Transverse colon (tissue), 4 donors: ENCODE measurements at regions not wholly inside any gene's neighbourhood (a gene's known extent, or its start where the extent isn't known, plus 50 kb on each side); places are given as distances from the start of the nearest gene placed in this dataset.

ENCODE experiments used
- DNase-seq: peaks from one replicate; pipeline ENCODE4 v3.0.0-alpha.2; 2019
- H3K27ac ChIP-seq, 4 donors: fragments of 200-600 bp; sonication (generic); 2 replicates each; pipeline ENCODE4 v1.5.1; 2016 to 2018; ENCODE audit warnings: inconsistent platforms in 4 of 4
- H3K27me3 ChIP-seq: fragments of 200-600 bp; sonication (generic); 2 replicates; pipeline ENCODE4 v1.5.1; 2017; ENCODE audit warnings: inconsistent platforms
- H3K36me3 ChIP-seq, 4 donors: fragments of 200-600 bp; sonication (generic); 2 replicates each; pipeline ENCODE4 v1.5.1; 2017 to 2019; ENCODE audit warnings: inconsistent platforms in 4 of 4
- H3K4me1 ChIP-seq, 4 donors: fragments of 200-600 bp; sonication (generic); 2 replicates each; pipeline ENCODE4 v1.5.1; 2017 to 2020; ENCODE audit warnings: inconsistent platforms in 4 of 4
- H3K4me3 ChIP-seq, 4 donors: fragments of 200-600 bp; sonication (generic); 1 replicate in 1 of 4; 2 replicates in 3 of 4; pipeline versions ENCODE4 v1.5.1 to v1.6.1; 2017 to 2019; ENCODE audit warnings: inconsistent platforms in 4 of 4
- H3K9me3 ChIP-seq, 2 donors: fragments of 200-600 bp; sonication (generic); 2 replicates each; pipeline ENCODE4 v1.5.1; 2017 to 2019; ENCODE audit warnings: inconsistent platforms in 2 of 2
- CTCF ChIP-seq, 5 experiments: fragments of 200-600 bp in 3 of 5; fragments of 450-650 bp in 2 of 5; sonication (generic) in 3 of 5; IDR thresholded peaks; 1 replicate in 2 of 5; 2 replicates in 3 of 5; pipeline ENCODE4 v1.5.1; 2016 to 2017; ENCODE audit warnings: antibody characterized with exemption in 5 of 5, inconsistent platforms in 3 of 5, mild to moderate bottlenecking in 2 of 5, moderate library complexity in 1 of 5
- EP300 ChIP-seq: sonication (generic); formaldehyde crosslinking; IDR thresholded peaks from one replicate; pipeline ENCODE4 v1.6.1; 2017; ENCODE audit warnings: antibody characterized with exemption, low read depth
- POLR2A ChIP-seq: fragments of 450-650 bp; IDR thresholded peaks from one replicate; pipeline ENCODE4 v1.6.1; 2016; ENCODE audit warnings: antibody characterized with exemption, mild to moderate bottlenecking, moderate library complexity
- POLR2AphosphoS5 ChIP-seq, 3 donors: sonication (generic); formaldehyde crosslinking; IDR thresholded peaks; one replicate each; pipeline ENCODE4 v1.6.1; 2016; ENCODE audit warnings: antibody characterized with exemption in 3 of 3
- WGBS, 2 donors: methylation state at CpG; one replicate each; pipeline ENCODE4 v1.1.5; 2018; ENCODE audit warnings: low coverage in 1 of 2; 5-methylcytosine and 5-hydroxymethylcytosine counted together
- in situ Hi-C, 4 donors: fragments of 200-750 bp; cut with MboI; loops; one replicate each; pipeline versions ENCODE4 v1.15.0 to v1.15.1; 2017; ENCODE audit warnings: low sequenced_read_pairs in 3 of 4, low pct_ligation_motif_present in 1 of 4, low pct_unique_long_range_greater_than_20kb in 1 of 4
- intact Hi-C: fragments of 100-400 bp; cut with DNase I; formaldehyde crosslinking; loops from one replicate; pipeline ENCODE4 v1.15.1; 2023; ENCODE audit warnings: low total_unique reads

- H3K4me1 ChIP-seq, result no peaks in the 10 kb centered on the region
- no peaks in the 10 kb centered on the region for H3K9me3 ChIP-seq
- whole genome bisulfite sequencing, 2 donors, result 44 to 54% methylated on average over 2 to 4 of the region's 4 CpGs
- H3K27me3 ChIP-seq, result no peaks in the 10 kb centered on the region
- TF ChIP-seq CTCF (IDR thresholded peaks at IDR 0.05) (no peak), POLR2A (no peak), POLR2AphosphoS5 (IDR thresholded peaks at IDR 0.05) (no peak), EP300 (no peak)
- in situ Hi-C loops, result no loop called here
- intact Hi-C loops, result no loop called here
- no peaks in the 10 kb centered on the region for H3K36me3 ChIP-seq
- no peak for DNase-seq
- no peak overlapping the region for H3K4me3 ChIP-seq
- no peak overlapping the region for H3K27ac ChIP-seq
These were observed 127.4 kb downstream of the TBXT start for GRCh38 chr6:166040292-166040691.

GRCh38 chr6:166036316-166037095 lies 131.1 kb downstream of the TBXT start:
- no peak overlapping the region for H3K4me3 ChIP-seq
- no peak for DNase-seq
- 70 to 80% methylated on average over 7 of the region's 7 CpGs for WGBS, 2 donors

DNA sequence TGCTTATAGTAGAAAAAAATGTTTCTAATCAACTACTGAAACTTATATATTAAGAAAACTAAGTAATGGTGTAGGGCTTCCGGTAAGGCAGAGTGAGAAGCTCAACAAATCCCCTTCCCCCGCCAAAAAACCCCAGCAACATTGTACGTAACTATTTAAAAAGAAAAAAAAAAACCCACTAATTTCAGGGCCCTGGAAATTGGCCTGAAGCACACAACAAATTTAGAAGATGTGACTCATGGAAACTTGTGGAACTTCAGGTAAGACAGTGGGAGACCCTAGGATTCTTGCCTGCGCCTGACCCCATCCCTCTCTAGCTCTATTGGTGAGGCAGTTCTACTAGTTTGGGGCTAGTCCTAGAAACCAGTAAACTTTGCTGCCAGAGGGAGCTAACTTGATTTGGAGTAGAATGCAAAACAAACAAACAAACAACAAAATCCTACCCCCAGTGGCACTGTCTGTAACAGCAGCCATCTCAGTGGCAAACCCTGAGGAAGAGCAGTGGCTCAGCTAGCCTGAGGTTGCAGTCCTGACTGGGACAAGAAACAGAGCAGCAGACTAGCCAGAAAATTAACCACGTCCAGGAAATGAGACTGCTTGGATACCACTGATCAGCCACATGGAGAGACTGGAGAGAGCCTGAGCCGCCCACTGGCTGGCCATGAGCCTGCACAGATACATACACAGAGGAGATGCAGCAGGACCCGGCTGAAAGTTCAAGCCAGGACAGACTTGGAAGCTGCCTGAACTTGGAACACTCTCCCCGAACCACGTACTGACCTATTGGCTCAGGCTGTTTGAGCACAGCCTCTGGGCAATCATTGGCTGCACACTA lies 135.1 kb downstream of the TBXT start:
- intact Hi-C loops (no loop called here), in situ Hi-C loops (no loop called here)
- no peaks in the 10 kb centered on the region for H3K27me3 ChIP-seq
- WGBS, 2 donors, result 58 to 89% methylated on average over 3 to 9 of the region's 9 CpGs
- H3K9me3 ChIP-seq, result no peaks in the 10 kb centered on the region
- DNase-seq, result peak; percentile 22
- peak overlapping the region; percentile 21 to 57 (median 30) for H3K27ac ChIP-seq
- TF ChIP-seq CTCF (IDR thresholded peaks at IDR 0.05) (peak in 2 of 5 experiments; percentile 24 to 41), POLR2AphosphoS5 (IDR thresholded peaks at IDR 0.05) (peak in 2 of 3 donors; percentile 55 to 69), EP300 (peak; percentile 34), POLR2A (no peak)
- H3K4me3 ChIP-seq, result no peak overlapping the region
- H3K36me3 ChIP-seq, result no peaks in the 10 kb centered on the region
- no peaks in the 10 kb centered on the region for H3K4me1 ChIP-seq

More at GRCh38 chr6:166036316-166037095, 131.1 kb downstream of the TBXT start:
- H3K4me1 ChIP-seq, result no peaks in the 10 kb centered on the region
- H3K36me3 ChIP-seq, result no peaks in the 10 kb centered on the region
- in situ Hi-C loops, result no loop called here
- intact Hi-C loops, result no loop called here
- no peak overlapping the region for H3K27ac ChIP-seq
- no peak for TF ChIP-seq EP300
- no peak for TF ChIP-seq POLR2AphosphoS5 (IDR thresholded peaks at IDR 0.05)
- no peak for TF ChIP-seq CTCF (IDR thresholded peaks at IDR 0.05)
- no peak for TF ChIP-seq POLR2A
- no peaks in the 10 kb centered on the region for H3K27me3 ChIP-seq
- H3K9me3 ChIP-seq, result no peaks in the 10 kb centered on the region

GRCh38 chr6:166031275-166031674 lies 136.4 kb downstream of the TBXT start:
- no peak overlapping the region for H3K27ac ChIP-seq
- no peaks in the 10 kb centered on the region for H3K27me3 ChIP-seq
- intact Hi-C loops, result no loop called here
- no peak for DNase-seq
- H3K4me3 ChIP-seq, result no peak overlapping the region
- WGBS, 2 donors, result 44 to 50% methylated on average over 1 of the region's 1 CpG
- TF ChIP-seq POLR2A (no peak), EP300 (no peak), POLR2AphosphoS5 (IDR thresholded peaks at IDR 0.05) (no peak), CTCF (IDR thresholded peaks at IDR 0.05) (no peak)
- in situ Hi-C loops, result no loop called here
- no peaks in the 10 kb centered on the region for H3K36me3 ChIP-seq
- no peaks in the 10 kb centered on the region for H3K9me3 ChIP-seq
- no peaks in the 10 kb centered on the region for H3K4me1 ChIP-seq
